ENCODE measurements at regions not wholly inside any gene's neighbourhood (a gene's known extent, or its start where the extent isn't known, plus 50 kb on each side); places are given as distances from the start of the nearest gene placed in this dataset.

- TF ChIP-seq DZIP1 (CRISPR knock-in tag; IDR thresholded peaks at IDR 0.05), result no peak
- TF ChIP-seq FOSL2 (CRISPR knock-in tag; IDR thresholded peaks at IDR 0.05), result peak; percentile 24; the same call in 1 of the 2 replicates
- 0 out of 2 replicates have a peak, but pooled peaks have one; percentile 21 for TF ChIP-seq FOXP1 (IDR thresholded peaks at IDR 0.05)
- TF ChIP-seq FOXP1 (CRISPR knock-in tag; IDR thresholded peaks at IDR 0.05), result peak; percentile 75
- peak; percentile 33; the same call in 1 of the 2 replicates for TF ChIP-seq ZNF788 (CRISPR knock-in tag; IDR thresholded peaks at IDR 0.05; ENCODE audit: borderline replicate concordance)
- no peak for TF ChIP-seq ZNF20 (CRISPR knock-in tag; IDR thresholded peaks at IDR 0.05)
- no peak for TF ChIP-seq ZNF121 (CRISPR knock-in tag; IDR thresholded peaks at IDR 0.05)
- TF ChIP-seq HNF1B (CRISPR knock-in tag; IDR thresholded peaks at IDR 0.05), result peak; percentile 67; the same call in 1 of the 2 replicates
- TF ChIP-seq ZNF816 (CRISPR knock-in tag; IDR thresholded peaks at IDR 0.05; ENCODE audit: borderline replicate concordance), result no peak
- TF ChIP-seq BRF2 (CRISPR knock-in tag; IDR thresholded peaks at IDR 0.05), result no peak
- peak; percentile 38; the same call in 1 of the 2 replicates for TF ChIP-seq ZNF670 (CRISPR knock-in tag; IDR thresholded peaks at IDR 0.05; ENCODE audit: borderline replicate concordance)
- TF ChIP-seq ZNF569 (CRISPR knock-in tag; IDR thresholded peaks at IDR 0.05; ENCODE audit: borderline replicate concordance), result peak; percentile 72; the same call in 1 of the 2 replicates
- peak; percentile 19; the same call in 1 of the 2 replicates for TF ChIP-seq ARID4A (CRISPR knock-in tag; IDR thresholded peaks at IDR 0.05; ENCODE audit: borderline replicate concordance)
- no peak for TF ChIP-seq ZNF136 (CRISPR knock-in tag; IDR thresholded peaks at IDR 0.05; ENCODE audit: low read depth)
- TF ChIP-seq RXRA (CRISPR knock-in tag; IDR thresholded peaks at IDR 0.05), result peak; percentile 46; the same call in 1 of the 2 replicates
- peak; percentile 86 for TF ChIP-seq FOXP4 (CRISPR knock-in tag; IDR thresholded peaks at IDR 0.05)
- no peak for TF ChIP-seq ONECUT2 (CRISPR knock-in tag; IDR thresholded peaks at IDR 0.05)
These were observed 88.3 kb downstream of the RAP2A start (continued) for GRCh38 chr13:97522243-97522642.
